HG03103 (cell line): ENCODE measurements at regions not wholly inside any gene's neighbourhood (a gene's known extent, or its start where the extent isn't known, plus 50 kb on each side); places are given as distances from the start of the nearest gene placed in this dataset.

ENCODE experiments used
- ATAC-seq: cut with Tn5 transposase; IDR thresholded peaks from one replicate; pipeline ENCODE4 v1.9.1; 2021; ENCODE audit warnings: low read depth; ENCODE audit not compliant: unreplicated experiment

DNA sequence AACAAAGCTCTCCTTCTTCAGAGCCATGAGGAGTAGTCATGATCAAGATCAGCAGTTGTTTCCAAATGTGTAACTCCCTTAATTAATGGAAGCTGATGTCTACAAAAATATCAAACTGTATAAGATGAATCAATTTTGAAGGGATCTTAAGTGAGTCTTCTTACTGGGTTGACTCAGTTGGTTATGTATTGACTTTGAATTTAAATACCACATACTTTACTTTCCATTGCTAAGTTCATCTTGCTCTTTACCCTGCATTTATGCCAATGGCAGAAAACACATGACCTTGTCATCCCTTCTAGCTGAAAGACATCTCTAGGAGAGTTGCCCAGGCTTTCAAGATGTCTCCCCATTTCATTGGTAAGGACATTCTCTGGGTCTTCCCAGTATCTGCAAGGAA is 123.2 kb upstream of the STMND1 start:
- ATAC-seq, result no peak

- no peak for ATAC-seq
Measured at GRCh38 chr6:16976385-16977183, 125.3 kb upstream of the STMND1 start.

DNA sequence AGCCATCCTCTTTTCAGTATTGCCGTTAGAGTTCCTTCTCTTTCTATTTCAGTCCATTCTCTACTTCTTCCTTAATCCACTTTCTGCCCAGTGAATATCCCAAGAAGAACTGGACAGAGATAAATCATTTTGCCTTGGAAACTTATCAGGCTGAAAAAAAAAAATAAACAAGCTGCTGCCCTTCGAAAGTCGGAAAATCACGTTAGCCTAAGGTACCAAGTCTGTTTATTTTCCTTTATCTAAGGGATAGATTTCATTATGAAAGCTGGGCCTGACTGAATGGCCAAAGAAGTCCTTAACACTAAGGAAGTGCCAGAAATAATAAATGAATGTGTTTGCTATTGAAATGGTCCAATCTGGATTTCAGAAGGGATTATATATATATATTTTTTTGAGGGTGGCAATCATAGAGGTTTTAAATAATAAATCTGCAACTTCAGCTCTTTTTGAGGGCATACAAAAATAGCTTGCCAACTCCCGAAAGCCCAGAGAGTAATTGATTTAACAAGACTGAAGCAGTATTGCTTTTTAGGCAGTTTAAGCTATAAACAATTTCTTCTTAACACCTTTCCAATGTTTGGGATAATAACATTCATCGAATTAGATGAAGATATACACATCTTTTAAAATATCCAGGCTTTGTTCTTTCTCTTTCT is 127.0 kb upstream of the STMND1 start:
- ATAC-seq, result no peak

- no peak for ATAC-seq
Measured at GRCh38 chr6:16974387-16974673, 127.5 kb upstream of the STMND1 start.

DNA sequence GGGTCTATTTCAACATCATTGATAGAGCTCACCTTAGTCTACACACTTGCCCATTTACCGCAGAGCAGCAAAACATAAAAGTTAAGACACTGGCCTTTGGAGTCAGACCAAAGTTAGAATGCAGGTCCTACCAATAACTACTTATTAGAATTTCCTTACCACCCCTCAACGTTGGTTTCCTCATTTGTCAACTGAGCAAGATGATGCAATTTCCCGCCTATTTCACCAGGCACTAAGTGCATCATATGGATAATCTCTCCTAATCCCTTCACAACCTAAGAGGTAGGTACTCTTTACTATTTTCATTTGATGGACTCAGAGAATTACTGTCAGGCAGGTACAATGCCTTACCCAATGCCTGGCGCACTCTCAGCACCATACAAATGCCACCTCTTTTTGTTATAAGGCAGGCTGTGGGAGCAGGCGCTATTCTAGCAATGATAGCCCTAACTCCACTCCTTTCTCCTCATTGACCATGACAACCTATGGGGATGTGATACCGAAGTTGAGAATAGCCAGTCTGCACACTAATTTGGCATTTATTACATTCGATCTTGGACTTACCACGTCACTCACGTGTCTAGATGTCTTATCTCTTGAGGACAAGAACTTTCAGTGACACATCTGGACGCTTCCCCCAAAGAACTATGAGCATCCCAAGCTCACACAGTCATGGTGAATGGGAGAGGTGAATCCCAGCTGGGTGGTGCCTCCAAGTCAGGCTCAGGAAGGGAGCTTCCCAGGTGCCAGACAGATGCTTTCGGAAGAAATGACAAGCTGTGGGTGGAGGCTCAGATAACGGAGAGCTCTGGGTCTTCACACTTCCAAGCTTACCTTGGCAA is 128.1 kb upstream of the STMND1 start:
- ATAC-seq, result no peak

- ATAC-seq, result no peak
Measured at GRCh38 chr6:16973051-16973450, 128.8 kb upstream of the STMND1 start.

DNA sequence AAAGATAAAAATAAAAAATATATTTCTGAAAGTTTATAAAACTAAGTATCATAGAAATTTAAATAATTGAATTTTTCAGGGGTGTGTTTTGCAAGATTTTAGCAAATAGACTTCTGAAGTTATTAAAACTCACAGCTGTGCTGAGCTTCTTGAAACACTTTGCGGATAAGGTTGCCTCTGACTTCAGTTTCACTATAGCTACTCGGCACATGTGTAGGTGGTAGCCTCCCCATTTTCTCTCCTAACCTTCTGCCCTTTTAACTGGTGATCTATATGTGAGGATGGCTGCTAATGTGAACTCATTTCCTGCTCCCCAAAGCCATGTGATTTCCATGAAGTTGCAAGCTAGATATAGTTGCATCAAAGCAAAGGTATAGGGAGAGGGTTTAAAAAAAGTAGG is 129.3 kb upstream of the STMND1 start:
- no peak for ATAC-seq

DNA sequence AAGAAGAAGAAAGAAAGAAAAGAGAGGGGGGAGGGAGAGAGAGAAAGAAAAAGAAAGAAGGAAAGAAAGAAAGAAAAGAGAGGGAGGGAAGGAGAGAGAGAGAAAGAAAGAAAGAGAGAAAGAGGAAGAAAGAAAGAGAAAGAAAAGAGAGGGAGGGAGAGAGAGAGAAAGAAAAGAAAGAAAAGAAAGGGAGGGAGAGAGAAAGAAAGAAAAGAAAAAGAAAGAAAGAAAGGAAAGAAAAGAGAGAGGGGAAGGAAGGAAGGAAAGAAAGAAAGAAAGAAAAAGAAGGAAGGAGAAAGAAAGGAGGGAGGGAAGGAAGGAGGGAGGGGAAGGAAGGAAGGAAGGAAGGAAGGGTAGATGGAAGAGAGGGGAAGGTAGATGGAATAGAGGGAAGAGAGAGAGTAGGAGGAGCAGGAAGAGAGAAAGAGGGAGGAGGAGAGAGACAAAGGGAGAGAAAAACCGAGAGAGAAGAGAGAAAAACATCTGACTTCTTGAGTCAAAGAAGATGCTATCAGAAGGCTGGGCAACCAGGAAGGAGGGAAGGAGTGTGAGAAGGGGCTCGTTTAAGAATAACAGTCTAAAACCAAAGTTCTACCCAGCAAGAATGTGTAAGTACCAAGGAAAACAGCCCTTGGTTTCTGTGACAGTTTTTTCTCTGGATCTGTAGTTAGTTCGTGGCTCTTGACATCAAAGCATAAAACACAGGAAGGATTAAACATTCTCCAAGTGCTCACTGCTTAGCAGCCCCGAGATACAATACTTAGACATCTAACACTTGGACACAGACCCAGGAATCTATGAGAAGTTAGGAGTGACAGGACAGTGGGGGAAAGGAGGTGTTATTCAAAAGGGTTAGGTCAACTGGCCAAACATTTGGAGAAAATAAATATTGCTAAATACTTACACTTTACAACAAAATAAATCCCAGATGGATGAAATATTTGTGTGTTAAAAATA is 131.9 kb upstream of the STMND1 start:
- no peak for ATAC-seq

GRCh38 chr6:16968101-16968500 is 133.7 kb upstream of the STMND1 start:
- no peak for ATAC-seq

- no peak for ATAC-seq
Measured at GRCh38 chr6:16967470-16967817, 134.4 kb upstream of the STMND1 start.

- ATAC-seq, result no peak
Measured at GRCh38 chr6:16966791-16967469, 134.9 kb upstream of the STMND1 start.

GRCh38 chr6:16965689-16966088 is 136.2 kb upstream of the STMND1 start:
- ATAC-seq, result no peak

DNA sequence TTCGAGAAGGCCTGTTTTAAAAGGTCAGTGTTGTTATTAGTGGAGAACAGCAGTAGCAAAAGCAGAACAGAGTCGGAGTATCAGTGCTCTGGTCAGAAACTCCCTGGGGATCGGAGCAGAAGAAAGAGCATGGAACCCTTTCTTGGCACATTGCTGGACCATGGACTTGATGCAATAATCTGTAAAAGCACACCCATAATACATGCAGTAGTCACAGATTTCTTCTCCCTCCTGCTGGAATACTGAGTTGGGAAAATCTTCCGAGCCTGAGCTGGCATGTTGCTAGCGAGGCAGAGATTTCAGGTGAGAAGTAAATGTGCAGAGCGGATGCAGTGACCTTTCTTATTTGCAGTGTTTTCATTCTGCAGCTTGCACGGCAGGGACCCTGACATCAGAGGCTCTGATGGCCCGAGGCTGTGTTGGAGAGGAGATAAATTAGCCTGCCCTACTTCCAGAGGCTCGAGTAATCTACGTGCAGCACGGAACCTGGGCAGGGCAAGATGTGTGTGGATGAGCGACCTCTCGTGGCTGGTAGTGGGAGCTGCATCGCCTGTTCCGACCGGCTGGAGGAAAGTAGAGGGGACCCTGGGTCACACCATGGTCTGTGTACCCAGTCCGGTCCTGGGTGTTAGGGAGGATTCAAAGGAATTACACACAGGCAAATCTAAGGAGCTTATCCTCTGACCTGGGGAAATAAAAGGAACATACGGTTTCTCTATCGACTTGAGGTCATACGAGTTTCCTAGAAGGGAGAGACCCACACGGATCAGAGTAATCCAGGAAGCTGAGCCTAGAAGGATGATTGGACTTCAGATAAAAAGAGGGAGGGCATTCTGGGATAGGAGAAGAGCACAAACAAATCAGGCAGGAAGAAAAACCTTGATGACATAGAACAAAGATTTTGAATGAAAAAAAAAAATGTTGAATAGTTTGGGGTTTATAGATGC is 137.0 kb upstream of the STMND1 start:
- peak; percentile 95 for ATAC-seq

DNA sequence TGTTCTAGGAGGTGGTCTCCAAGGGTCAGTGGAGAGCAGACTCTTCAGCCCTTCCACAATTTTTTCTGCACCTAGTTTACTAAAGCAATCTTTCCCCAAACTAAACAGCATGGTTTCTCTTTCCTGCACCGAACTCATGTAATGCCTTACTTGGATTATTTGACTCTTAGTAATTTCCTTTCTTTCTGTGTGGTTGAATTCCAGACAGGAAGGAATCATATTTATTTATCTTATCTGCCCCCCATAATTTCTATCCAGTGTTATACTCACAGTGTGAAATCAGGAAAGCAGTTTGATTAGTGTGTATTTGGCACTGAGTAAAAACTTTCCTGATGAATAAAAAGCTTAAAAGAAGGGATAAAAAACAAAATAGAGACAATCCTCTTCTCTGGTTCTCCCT is 140.3 kb upstream of the STMND1 start:
- ATAC-seq, result no peak

GRCh38 chr6:16959789-16960188 is 142.1 kb upstream of the STMND1 start:
- ATAC-seq, result no peak

GRCh38 chr6:16956361-16956760 is 145.5 kb upstream of the STMND1 start:
- ATAC-seq, result no peak

GRCh38 chr6:16955899-16956298 is 146.0 kb upstream of the STMND1 start:
- no peak for ATAC-seq

GRCh38 chr6:16953905-16954304 is 147.9 kb upstream of the STMND1 start:
- ATAC-seq, result no peak

DNA sequence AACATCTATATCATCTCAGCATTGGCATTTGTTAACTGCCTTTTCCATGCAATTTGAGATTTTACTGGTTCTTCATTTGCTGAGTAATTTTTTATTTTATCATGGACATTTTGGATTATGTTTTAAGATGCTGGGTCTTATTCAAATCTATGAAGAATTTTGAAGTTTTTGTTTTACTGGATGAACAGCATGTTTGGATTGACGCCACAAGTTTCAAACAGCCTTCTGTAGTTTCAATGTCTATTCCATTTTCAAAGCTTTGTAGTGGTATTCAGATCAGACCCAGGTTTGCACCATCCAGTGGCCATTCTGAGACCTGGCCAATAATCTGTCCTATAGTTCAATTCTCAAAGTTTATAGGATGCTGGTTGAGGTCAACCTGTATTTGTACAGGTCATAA is 148.4 kb upstream of the STMND1 start:
- no peak for ATAC-seq
